NOMO-1 treated with DMSO at 0.1 percent for 48 hours (cell line): ENCODE measurements at regions not wholly inside any gene's neighbourhood (a gene's known extent, or its start where the extent isn't known, plus 50 kb on each side); places are given as distances from the start of the nearest gene placed in this dataset.

Experiments used
- DNase-seq: peaks from one replicate; lab custom pipeline; 2025; ENCODE audit not compliant: unreplicated experiment; lab: John Stamatoyannopoulos, UW

GRCh38 chr1:223486932-223487886 is 94.0 kb downstream of the CCDC185 start:
- no peak for DNase-seq

DNA sequence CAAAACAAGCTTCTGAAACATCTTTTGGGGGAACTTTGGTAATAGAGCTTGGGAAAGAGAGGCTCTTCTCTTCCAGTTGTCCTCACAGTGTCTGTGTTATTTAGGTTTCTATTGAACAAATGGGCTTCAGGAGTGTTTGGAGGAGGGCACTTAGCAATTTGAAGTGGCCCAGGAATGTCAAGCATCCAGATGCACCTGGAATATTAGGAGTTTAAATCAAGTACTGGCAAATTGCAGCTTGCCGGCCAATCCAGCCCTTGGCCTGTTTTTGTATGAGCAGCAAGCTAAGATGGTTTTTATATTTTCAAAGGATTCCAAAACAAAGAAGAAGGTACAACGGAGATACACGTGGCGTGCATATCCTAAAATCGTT is 94.7 kb downstream of the CCDC185 start:
- no peak for DNase-seq

GRCh38 chr1:223489439-223489838 is 96.2 kb downstream of the CCDC185 start:
- no peak for DNase-seq

- DNase-seq, result no peak
Observed at GRCh38 chr1:223490256-223490655, 97.0 kb downstream of the CCDC185 start.
